ENCODE measurements at regions not wholly inside any gene's neighbourhood (a gene's known extent, or its start where the extent isn't known, plus 50 kb on each side); places are given as distances from the start of the nearest gene placed in this dataset.

GRCh38 chr3:128548426-128549282, 55.7 kb upstream of the GATA2 start:
- no peak overlapping the region for H3K4me3 Mint-ChIP-seq

More at GRCh38 chr3:128548426-128549282, 55.7 kb upstream of the GATA2 start:
- Histone ChIP-seq H4K5ac (ENCODE audit: insufficient read length, low read depth, low read length) (no peak overlapping the region), H3K23ac (ENCODE audit: insufficient read length, low read depth, low read length) (no peak overlapping the region), H4K8ac (replicated peaks; ENCODE audit: insufficient read length, low read depth, low read length) (no peak overlapping the region), H3K18ac (ENCODE audit: insufficient read length, low read depth, low read length) (no peak overlapping the region), H2BK120ac (ENCODE audit: low read depth, low read length, poor library complexity, severe bottlenecking) (no peak overlapping the region), H3K4me2 (ENCODE audit: insufficient read depth, insufficient read length, low read length) (no peak overlapping the region), H3K56ac (ENCODE audit: insufficient read length, low read depth, low read length) (no peak overlapping the region), H3K4ac (ENCODE audit: low read depth, low read length) (no peak overlapping the region), H3K23me2 (ENCODE audit: insufficient read length, low read depth, low read length, poor library complexity, severe bottlenecking) (no peaks in the 10 kb centered on the region), H2BK12ac (ENCODE audit: insufficient read length, low read depth, low read length) (no peak overlapping the region), H3K9ac (ENCODE audit: extremely low read depth, insufficient read length, low read length) (no peak overlapping the region), H3K79me1 (ENCODE audit: insufficient read depth, low read depth, low read length, poor library complexity, severe bottlenecking) (no peaks in the 10 kb centered on the region), H4K20me1 (ENCODE audit: control insufficient read depth, insufficient read depth, insufficient read length) (no peaks in the 10 kb centered on the region), H3K4me1 (ENCODE audit: insufficient read depth, low read length) (no peaks in the 10 kb centered on the region), H2AFZ (ENCODE audit: low read length) (no peak overlapping the region), H2BK20ac (ENCODE audit: low read depth, low read length, poor library complexity, severe bottlenecking) (no peak overlapping the region), H3T11ph (ENCODE audit: low read length) (no peak overlapping the region), H3K14ac (ENCODE audit: insufficient read depth, low read length) (no peak overlapping the region), H2BK5ac (ENCODE audit: insufficient read length, low read length) (no peak overlapping the region), H3K27me3 (ENCODE audit: insufficient read depth, low read length) (no peaks in the 10 kb centered on the region; the same call in 1 of the 2 replicates), H4K91ac (ENCODE audit: insufficient read length, low read depth, low read length) (no peak overlapping the region), H2AK5ac (ENCODE audit: insufficient read length, low read length) (no peak overlapping the region), H3K79me2 (ENCODE audit: insufficient read depth, low read length) (no peaks in the 10 kb centered on the region), H3K9me3 (ENCODE audit: control insufficient read depth, low read depth, low read length) (no peaks in the 10 kb centered on the region), H3K27ac (ENCODE audit: insufficient read length, low read depth, low read length) (no peak overlapping the region), H2BK15ac (ENCODE audit: low read depth, low read length) (no peak overlapping the region)
- H3K27ac Mint-ChIP-seq = peak overlapping the region in 1 of 3 experiments; percentile 50; a peak in 2 of 7 replicates
- H3K36me3 Mint-ChIP-seq (ENCODE audit: insufficient read depth in 1 of 3, low read depth in 3 of 3) = peaks cover 0 to under 1% (median 0%) of the 10 kb centered on the region in 3 experiments; a peak in 1 of 7 replicates
- TF ChIP-seq CTCF (conservative IDR thresholded peaks at IDR 0.05) = no peak
- no CpG with 5 or more reads among the region's 6 CpGs for WGBS (ENCODE audit: extremely low coverage, insufficient read length, low lambda C conversion rate)
- H3K9me3 Mint-ChIP-seq = peaks cover 3% of the 10 kb centered on the region in 2 experiments; a peak in 3 of 5 replicates
- H3K4me1 Mint-ChIP-seq = peaks cover 15% of the 10 kb centered on the region in 2 experiments
- H3K27me3 Mint-ChIP-seq (ENCODE audit: low read depth) = peaks cover 13% of the 10 kb centered on the region
- no peak for DNase-seq

Data from H9 (cell line).